ENCODE measurements at regions not wholly inside any gene's neighbourhood (a gene's known extent, or its start where the extent isn't known, plus 50 kb on each side); places are given as distances from the start of the nearest gene placed in this dataset.

- no peaks in the 10 kb centered on the region; the same call in 1 of the 2 replicates for H3K27me3 ChIP-seq (ENCODE audit: insufficient read depth, low read length)
- H3K23me2 ChIP-seq (ENCODE audit: insufficient read length, low read depth, low read length, poor library complexity, severe bottlenecking): peaks cover 2% of the 10 kb centered on the region
- no peak overlapping the region for H2AK5ac ChIP-seq (ENCODE audit: insufficient read length, low read length)
- no peaks in the 10 kb centered on the region for H3K36me3 Mint-ChIP-seq (ENCODE audit: insufficient read depth in 1 of 3, low read depth in 3 of 3)
- H3K4me1 Mint-ChIP-seq: peaks cover 10 to 15% of the 10 kb centered on the region in 2 experiments
- H2AFZ ChIP-seq (ENCODE audit: low read length): no peak overlapping the region
- H3K27me3 Mint-ChIP-seq (ENCODE audit: low read depth): no peaks in the 10 kb centered on the region
- H4K5ac ChIP-seq (ENCODE audit: insufficient read length, low read depth, low read length): no peak overlapping the region
- WGBS (ENCODE audit: extremely low coverage, insufficient read length, low lambda C conversion rate): no CpG with 5 or more reads among the region's 1 CpG
- no peaks in the 10 kb centered on the region for H3K9me3 Mint-ChIP-seq
- peaks cover 5% of the 10 kb centered on the region; the same call in 1 of the 2 replicates for H3K4me1 ChIP-seq (ENCODE audit: insufficient read depth, low read length)
- H3K9me3 ChIP-seq (ENCODE audit: control insufficient read depth, low read depth, low read length): no peaks in the 10 kb centered on the region
- no peak for TF ChIP-seq CTCF (conservative IDR thresholded peaks at IDR 0.05)
- H3K23ac ChIP-seq (ENCODE audit: insufficient read length, low read depth, low read length): no peak overlapping the region
- H3K79me2 ChIP-seq (ENCODE audit: insufficient read depth, low read length): no peaks in the 10 kb centered on the region
- no peak overlapping the region for H3K18ac ChIP-seq (ENCODE audit: insufficient read length, low read depth, low read length)
- H3K27ac Mint-ChIP-seq: no peak overlapping the region
- no peak overlapping the region for H3K4me2 ChIP-seq (ENCODE audit: insufficient read depth, insufficient read length, low read length)
- no peak overlapping the region for H3K4me3 Mint-ChIP-seq
- H3K4ac ChIP-seq (ENCODE audit: low read depth, low read length): no peak overlapping the region
- H2BK15ac ChIP-seq (ENCODE audit: low read depth, low read length): no peak overlapping the region
- H3K27ac ChIP-seq (ENCODE audit: insufficient read length, low read depth, low read length): no peak overlapping the region
- H3K9ac ChIP-seq (ENCODE audit: extremely low read depth, insufficient read length, low read length): no peak overlapping the region
- no peak overlapping the region for H4K91ac ChIP-seq (ENCODE audit: insufficient read length, low read depth, low read length)
- H4K20me1 ChIP-seq (ENCODE audit: control insufficient read depth, insufficient read depth, insufficient read length): no peaks in the 10 kb centered on the region
- no peak overlapping the region for H3K14ac ChIP-seq (ENCODE audit: insufficient read depth, low read length)
- H2BK5ac ChIP-seq (ENCODE audit: insufficient read length, low read length): no peak overlapping the region
- no peaks in the 10 kb centered on the region for H3K79me1 ChIP-seq (ENCODE audit: insufficient read depth, low read depth, low read length, poor library complexity, severe bottlenecking)
- H4K8ac ChIP-seq (replicated peaks; ENCODE audit: insufficient read length, low read depth, low read length): no peak overlapping the region
- no peak overlapping the region for H2BK20ac ChIP-seq (ENCODE audit: low read depth, low read length, poor library complexity, severe bottlenecking)
- H3K56ac ChIP-seq (ENCODE audit: insufficient read length, low read depth, low read length): no peak overlapping the region
- no peak overlapping the region for H2BK120ac ChIP-seq (ENCODE audit: low read depth, low read length, poor library complexity, severe bottlenecking)
- H3T11ph ChIP-seq (ENCODE audit: low read length): no peak overlapping the region
- no peak overlapping the region for H2BK12ac ChIP-seq (ENCODE audit: insufficient read length, low read depth, low read length)
- no peak for DNase-seq
Measured at GRCh38 chr12:69096669-69097335, 142.6 kb upstream of the CPSF6 start.
